Endothelial cell of umbilical vein (primary cell): ENCODE measurements at regions not wholly inside any gene's neighbourhood (a gene's known extent, or its start where the extent isn't known, plus 50 kb on each side); places are given as distances from the start of the nearest gene placed in this dataset.

ENCODE experiments used
- EZH2 ChIP-seq: IDR thresholded peaks from 2 replicates; pipeline ENCODE4 v1.6.1; 2012; ENCODE audit warnings: borderline replicate concordance, low read depth, mild to moderate bottlenecking, moderate library complexity, low read length, inconsistent platforms; ENCODE audit not compliant: severe bottlenecking
- POLR2A ChIP-seq: IDR thresholded peaks from 2 replicates; pipeline ENCODE4 v1.6.1; 2012; ENCODE audit warnings: low read depth, mild to moderate bottlenecking, control low read depth, low read length
- TF ChIP-seq, protein P1 (sequence below), 2 donors: IDR thresholded peaks; 1 replicate in 1 of 2; 2 replicates in 1 of 2; pipeline ENCODE4 v1.5.1; 2011; ENCODE audit warnings: low read length in 2 of 2, mild to moderate bottlenecking in 2 of 2, moderate library complexity in 2 of 2, control low read depth in 1 of 2, inconsistent platforms in 1 of 2, low read depth in 1 of 2; ENCODE audit not compliant: insufficient read depth in 1 of 2; ENCODE audit errors: extremely low read depth in 1 of 2

DNA sequence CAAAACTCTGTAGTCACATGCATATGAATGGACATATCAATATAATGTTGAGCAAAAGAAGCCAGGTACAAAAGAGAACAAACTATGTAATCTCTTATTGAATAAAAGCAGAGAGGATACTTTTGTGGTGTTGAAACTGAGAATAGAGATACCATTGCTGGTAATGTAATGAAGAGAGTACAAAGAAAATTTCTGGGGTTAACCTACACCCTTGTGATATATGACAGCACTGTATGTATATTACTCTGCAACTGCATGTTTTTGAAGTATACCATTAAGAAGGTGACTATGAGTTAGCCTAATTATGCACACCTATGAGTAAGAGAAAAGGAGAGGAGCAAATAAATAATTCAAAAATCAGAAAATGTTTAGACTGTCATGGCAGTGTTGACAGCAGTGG is 268.8 kb upstream of the DEFB112 start:
- no peak for TF ChIP-seq EZH2
- no peak for TF ChIP-seq POLR2A
- TF ChIP-seq, protein P1, sequence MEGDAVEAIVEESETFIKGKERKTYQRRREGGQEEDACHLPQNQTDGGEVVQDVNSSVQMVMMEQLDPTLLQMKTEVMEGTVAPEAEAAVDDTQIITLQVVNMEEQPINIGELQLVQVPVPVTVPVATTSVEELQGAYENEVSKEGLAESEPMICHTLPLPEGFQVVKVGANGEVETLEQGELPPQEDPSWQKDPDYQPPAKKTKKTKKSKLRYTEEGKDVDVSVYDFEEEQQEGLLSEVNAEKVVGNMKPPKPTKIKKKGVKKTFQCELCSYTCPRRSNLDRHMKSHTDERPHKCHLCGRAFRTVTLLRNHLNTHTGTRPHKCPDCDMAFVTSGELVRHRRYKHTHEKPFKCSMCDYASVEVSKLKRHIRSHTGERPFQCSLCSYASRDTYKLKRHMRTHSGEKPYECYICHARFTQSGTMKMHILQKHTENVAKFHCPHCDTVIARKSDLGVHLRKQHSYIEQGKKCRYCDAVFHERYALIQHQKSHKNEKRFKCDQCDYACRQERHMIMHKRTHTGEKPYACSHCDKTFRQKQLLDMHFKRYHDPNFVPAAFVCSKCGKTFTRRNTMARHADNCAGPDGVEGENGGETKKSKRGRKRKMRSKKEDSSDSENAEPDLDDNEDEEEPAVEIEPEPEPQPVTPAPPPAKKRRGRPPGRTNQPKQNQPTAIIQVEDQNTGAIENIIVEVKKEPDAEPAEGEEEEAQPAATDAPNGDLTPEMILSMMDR (IDR thresholded peaks at IDR 0.05; ENCODE audit: extremely low read depth in 1 of 2, insufficient read depth in 1 of 2, low read depth in 1 of 2, low read length in 2 of 2), result no peak
